ENCODE measurements at regions not wholly inside any gene's neighbourhood (a gene's known extent, or its start where the extent isn't known, plus 50 kb on each side); places are given as distances from the start of the nearest gene placed in this dataset.

DNA sequence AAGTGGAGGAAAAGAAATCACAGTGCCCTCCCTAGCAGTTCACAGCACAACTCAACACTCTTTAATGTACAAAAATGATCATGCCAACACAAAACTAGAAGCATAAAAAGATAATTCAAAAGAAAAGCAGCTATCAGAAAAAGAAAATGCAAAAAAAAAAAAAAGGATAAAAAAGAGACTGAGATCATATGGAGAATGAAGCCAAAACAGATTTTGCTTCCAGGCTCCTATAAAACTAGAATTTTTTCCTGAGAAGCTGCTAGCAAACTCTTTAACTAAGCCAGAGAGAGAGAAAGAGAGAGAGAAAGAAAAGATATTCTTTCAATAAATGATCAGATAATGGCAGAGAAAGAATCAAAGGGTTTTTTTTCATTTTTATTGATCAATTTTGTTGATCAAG lies 288.0 kb upstream of the ANKRD30A start:
- no peaks in the 10 kb centered on the region for H3K79me2 ChIP-seq (ENCODE audit: insufficient read depth, low read length)
- H3K27me3 ChIP-seq (ENCODE audit: insufficient read depth, low read length, poor library complexity, severe bottlenecking), result no peaks in the 10 kb centered on the region
- H2AFZ ChIP-seq (ENCODE audit: low read length), result no peak overlapping the region
- no peaks in the 10 kb centered on the region for H3K4me1 ChIP-seq (ENCODE audit: insufficient read depth, low read length, poor library complexity, severe bottlenecking)
- no peaks in the 10 kb centered on the region for H4K20me1 ChIP-seq (ENCODE audit: insufficient read depth, low read length, poor library complexity, severe bottlenecking)
- TF ChIP-seq, protein P1, sequence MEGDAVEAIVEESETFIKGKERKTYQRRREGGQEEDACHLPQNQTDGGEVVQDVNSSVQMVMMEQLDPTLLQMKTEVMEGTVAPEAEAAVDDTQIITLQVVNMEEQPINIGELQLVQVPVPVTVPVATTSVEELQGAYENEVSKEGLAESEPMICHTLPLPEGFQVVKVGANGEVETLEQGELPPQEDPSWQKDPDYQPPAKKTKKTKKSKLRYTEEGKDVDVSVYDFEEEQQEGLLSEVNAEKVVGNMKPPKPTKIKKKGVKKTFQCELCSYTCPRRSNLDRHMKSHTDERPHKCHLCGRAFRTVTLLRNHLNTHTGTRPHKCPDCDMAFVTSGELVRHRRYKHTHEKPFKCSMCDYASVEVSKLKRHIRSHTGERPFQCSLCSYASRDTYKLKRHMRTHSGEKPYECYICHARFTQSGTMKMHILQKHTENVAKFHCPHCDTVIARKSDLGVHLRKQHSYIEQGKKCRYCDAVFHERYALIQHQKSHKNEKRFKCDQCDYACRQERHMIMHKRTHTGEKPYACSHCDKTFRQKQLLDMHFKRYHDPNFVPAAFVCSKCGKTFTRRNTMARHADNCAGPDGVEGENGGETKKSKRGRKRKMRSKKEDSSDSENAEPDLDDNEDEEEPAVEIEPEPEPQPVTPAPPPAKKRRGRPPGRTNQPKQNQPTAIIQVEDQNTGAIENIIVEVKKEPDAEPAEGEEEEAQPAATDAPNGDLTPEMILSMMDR (conservative IDR thresholded peaks at IDR 0.05; ENCODE audit: low read length), result no peak
- no peak for TF ChIP-seq EZH2phosphoT487 (IDR thresholded peaks at IDR 0.05; ENCODE audit: borderline replicate concordance)
- no peaks in the 10 kb centered on the region for H3K9me2 ChIP-seq (replicated peaks; ENCODE audit: low read depth, low read length)
- H3K36me3 ChIP-seq (ENCODE audit: insufficient read depth, low read length), result no peaks in the 10 kb centered on the region
- no peaks in the 10 kb centered on the region for H3F3A ChIP-seq (ENCODE audit: low read depth)
- H3K9ac ChIP-seq (ENCODE audit: low read depth, low read length, poor library complexity, severe bottlenecking), result no peak overlapping the region
- no peak overlapping the region for H3K4me2 ChIP-seq (ENCODE audit: low read depth, low read length, poor library complexity, severe bottlenecking)
- no peak overlapping the region for H3K4me3 ChIP-seq (ENCODE audit: low read length, poor library complexity, severe bottlenecking)
- H3K9me3 ChIP-seq (ENCODE audit: insufficient read depth, low read depth, low read length), result no peaks in the 10 kb centered on the region

GRCh38 chr10:36819781-36820180 lies 305.6 kb upstream of the ANKRD30A start:
- Histone ChIP-seq H3K36me3 (ENCODE audit: insufficient read depth, low read length) (no peaks in the 10 kb centered on the region), H3K4me2 (ENCODE audit: low read depth, low read length, poor library complexity, severe bottlenecking) (no peak overlapping the region), H3F3A (ENCODE audit: low read depth) (no peaks in the 10 kb centered on the region), H2AFZ (ENCODE audit: low read length) (no peak overlapping the region), H3K4me3 (ENCODE audit: low read length, poor library complexity, severe bottlenecking) (no peak overlapping the region), H3K79me2 (ENCODE audit: insufficient read depth, low read length) (no peaks in the 10 kb centered on the region), H3K9me2 (replicated peaks; ENCODE audit: low read depth, low read length) (no peaks in the 10 kb centered on the region), H4K20me1 (ENCODE audit: insufficient read depth, low read length, poor library complexity, severe bottlenecking) (no peaks in the 10 kb centered on the region), H3K9ac (ENCODE audit: low read depth, low read length, poor library complexity, severe bottlenecking) (no peak overlapping the region), H3K9me3 (ENCODE audit: insufficient read depth, low read depth, low read length) (no peaks in the 10 kb centered on the region), H3K27me3 (ENCODE audit: insufficient read depth, low read length, poor library complexity, severe bottlenecking) (no peaks in the 10 kb centered on the region), H3K4me1 (ENCODE audit: insufficient read depth, low read length, poor library complexity, severe bottlenecking) (no peaks in the 10 kb centered on the region)
- TF ChIP-seq, protein P1 (conservative IDR thresholded peaks at IDR 0.05; ENCODE audit: low read length), result no peak
- no peak for TF ChIP-seq EZH2phosphoT487 (IDR thresholded peaks at IDR 0.05; ENCODE audit: borderline replicate concordance)

DNA sequence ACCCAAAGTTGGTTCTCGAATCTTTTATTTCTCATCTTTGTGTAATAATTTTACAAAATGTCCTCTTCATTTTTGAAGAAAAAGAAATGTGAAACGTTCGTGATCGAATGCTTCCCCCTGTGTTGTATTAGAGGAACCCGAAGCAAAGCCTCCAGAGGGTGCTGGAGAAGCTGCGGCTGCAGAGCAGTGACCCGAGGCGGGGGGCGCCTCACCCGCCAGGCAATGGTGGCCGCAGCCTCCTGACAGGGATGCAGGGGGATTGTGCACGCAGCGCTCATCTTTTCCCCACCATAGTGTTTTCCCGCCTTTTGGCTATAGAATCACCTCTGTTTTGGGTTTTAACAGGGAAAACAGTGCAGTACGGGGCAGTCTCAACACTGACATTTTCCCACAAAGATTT lies 307.5 kb upstream of the ANKRD30A start:
- Histone ChIP-seq H2AFZ (ENCODE audit: low read length) (no peak overlapping the region), H3K4me1 (ENCODE audit: insufficient read depth, low read length, poor library complexity, severe bottlenecking) (no peaks in the 10 kb centered on the region)

More for the DNA sequence above, 307.5 kb upstream of the ANKRD30A start:
- Histone ChIP-seq H3K36me3 (ENCODE audit: insufficient read depth, low read length) (no peaks in the 10 kb centered on the region), H3K79me2 (ENCODE audit: insufficient read depth, low read length) (no peaks in the 10 kb centered on the region), H3K9me2 (replicated peaks; ENCODE audit: low read depth, low read length) (no peaks in the 10 kb centered on the region), H3K4me2 (ENCODE audit: low read depth, low read length, poor library complexity, severe bottlenecking) (no peak overlapping the region), H3K4me3 (ENCODE audit: low read length, poor library complexity, severe bottlenecking) (no peak overlapping the region), H3K27me3 (ENCODE audit: insufficient read depth, low read length, poor library complexity, severe bottlenecking) (no peaks in the 10 kb centered on the region), H3F3A (ENCODE audit: low read depth) (no peaks in the 10 kb centered on the region), H4K20me1 (ENCODE audit: insufficient read depth, low read length, poor library complexity, severe bottlenecking) (no peaks in the 10 kb centered on the region), H3K9ac (ENCODE audit: low read depth, low read length, poor library complexity, severe bottlenecking) (no peak overlapping the region), H3K9me3 (ENCODE audit: insufficient read depth, low read depth, low read length) (no peaks in the 10 kb centered on the region)
- TF ChIP-seq, protein P1 (conservative IDR thresholded peaks at IDR 0.05; ENCODE audit: low read length), result no peak
- TF ChIP-seq EZH2phosphoT487 (IDR thresholded peaks at IDR 0.05; ENCODE audit: borderline replicate concordance), result no peak

All from Loucy (cell line).